HepG2 (cell line): ENCODE measurements at regions not wholly inside any gene's neighbourhood (a gene's known extent, or its start where the extent isn't known, plus 50 kb on each side); places are given as distances from the start of the nearest gene placed in this dataset.
"Not testable (repeated sequence)": the region's sequence is repeated elsewhere in the genome, so short reads cannot be mapped to it uniquely, and the experiment has no call there.

Source experiments
- ZFP36L1 ChIP-seq: sonication (generic); formaldehyde crosslinking; IDR thresholded peaks from 2 replicates; pipeline ENCODE4 v1.8.0; 2022; ENCODE audit warnings: mild to moderate bottlenecking, missing genetic modification reagents, moderate library complexity
- TF ChIP-seq, protein P1 (sequence below): sonication (generic); formaldehyde crosslinking; IDR thresholded peaks from 2 replicates; pipeline ENCODE4 v1.4.0; 2020; ENCODE audit warnings: missing genetic modification reagents, borderline replicate concordance
- TF ChIP-seq, protein P2 (sequence below): sonication (generic); formaldehyde crosslinking; IDR thresholded peaks from 2 replicates; pipeline ENCODE4 v1.4.0; 2020; ENCODE audit warnings: missing genetic modification reagents, borderline replicate concordance
- TF ChIP-seq, protein P3 (sequence below), 2 experiments: sonication (generic) in 1 of 2; formaldehyde crosslinking in 1 of 2; IDR thresholded peaks; 2 replicates each; pipeline versions ENCODE4 v1.5.1 to v1.6.1; 2011 to 2020; ENCODE audit warnings: borderline replicate concordance in 1 of 2, low read depth in 1 of 2, low read length in 1 of 2, mild to moderate bottlenecking in 1 of 2, missing genetic modification reagents in 1 of 2, moderate library complexity in 1 of 2

DNA sequence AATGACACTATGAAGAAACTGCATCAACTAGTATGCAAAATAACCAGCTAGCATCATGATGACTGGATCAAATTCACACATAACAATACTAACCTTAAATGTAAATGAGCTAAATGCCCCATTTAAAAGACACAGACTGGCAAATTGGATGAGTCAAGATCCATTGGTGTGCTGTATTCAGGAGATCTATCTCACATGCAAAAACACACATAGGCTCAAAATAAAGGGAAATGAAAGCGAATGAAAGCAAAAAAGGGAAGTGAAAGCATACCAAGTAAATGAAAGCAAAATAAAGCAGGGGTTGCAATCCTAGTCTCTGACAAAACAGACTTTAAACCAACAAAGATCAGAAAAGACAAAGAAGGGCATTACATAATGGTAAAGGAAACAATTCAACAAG is 272.3 kb upstream of the ECI2 start:
- TF ChIP-seq, protein P1, sequence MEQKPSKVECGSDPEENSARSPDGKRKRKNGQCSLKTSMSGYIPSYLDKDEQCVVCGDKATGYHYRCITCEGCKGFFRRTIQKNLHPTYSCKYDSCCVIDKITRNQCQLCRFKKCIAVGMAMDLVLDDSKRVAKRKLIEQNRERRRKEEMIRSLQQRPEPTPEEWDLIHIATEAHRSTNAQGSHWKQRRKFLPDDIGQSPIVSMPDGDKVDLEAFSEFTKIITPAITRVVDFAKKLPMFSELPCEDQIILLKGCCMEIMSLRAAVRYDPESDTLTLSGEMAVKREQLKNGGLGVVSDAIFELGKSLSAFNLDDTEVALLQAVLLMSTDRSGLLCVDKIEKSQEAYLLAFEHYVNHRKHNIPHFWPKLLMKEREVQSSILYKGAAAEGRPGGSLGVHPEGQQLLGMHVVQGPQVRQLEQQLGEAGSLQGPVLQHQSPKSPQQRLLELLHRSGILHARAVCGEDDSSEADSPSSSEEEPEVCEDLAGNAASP (CRISPR knock-in tag), result not testable (repeated sequence)
- TF ChIP-seq ZFP36L1 (CRISPR knock-in tag), result not testable (repeated sequence)
- TF ChIP-seq, protein P2, sequence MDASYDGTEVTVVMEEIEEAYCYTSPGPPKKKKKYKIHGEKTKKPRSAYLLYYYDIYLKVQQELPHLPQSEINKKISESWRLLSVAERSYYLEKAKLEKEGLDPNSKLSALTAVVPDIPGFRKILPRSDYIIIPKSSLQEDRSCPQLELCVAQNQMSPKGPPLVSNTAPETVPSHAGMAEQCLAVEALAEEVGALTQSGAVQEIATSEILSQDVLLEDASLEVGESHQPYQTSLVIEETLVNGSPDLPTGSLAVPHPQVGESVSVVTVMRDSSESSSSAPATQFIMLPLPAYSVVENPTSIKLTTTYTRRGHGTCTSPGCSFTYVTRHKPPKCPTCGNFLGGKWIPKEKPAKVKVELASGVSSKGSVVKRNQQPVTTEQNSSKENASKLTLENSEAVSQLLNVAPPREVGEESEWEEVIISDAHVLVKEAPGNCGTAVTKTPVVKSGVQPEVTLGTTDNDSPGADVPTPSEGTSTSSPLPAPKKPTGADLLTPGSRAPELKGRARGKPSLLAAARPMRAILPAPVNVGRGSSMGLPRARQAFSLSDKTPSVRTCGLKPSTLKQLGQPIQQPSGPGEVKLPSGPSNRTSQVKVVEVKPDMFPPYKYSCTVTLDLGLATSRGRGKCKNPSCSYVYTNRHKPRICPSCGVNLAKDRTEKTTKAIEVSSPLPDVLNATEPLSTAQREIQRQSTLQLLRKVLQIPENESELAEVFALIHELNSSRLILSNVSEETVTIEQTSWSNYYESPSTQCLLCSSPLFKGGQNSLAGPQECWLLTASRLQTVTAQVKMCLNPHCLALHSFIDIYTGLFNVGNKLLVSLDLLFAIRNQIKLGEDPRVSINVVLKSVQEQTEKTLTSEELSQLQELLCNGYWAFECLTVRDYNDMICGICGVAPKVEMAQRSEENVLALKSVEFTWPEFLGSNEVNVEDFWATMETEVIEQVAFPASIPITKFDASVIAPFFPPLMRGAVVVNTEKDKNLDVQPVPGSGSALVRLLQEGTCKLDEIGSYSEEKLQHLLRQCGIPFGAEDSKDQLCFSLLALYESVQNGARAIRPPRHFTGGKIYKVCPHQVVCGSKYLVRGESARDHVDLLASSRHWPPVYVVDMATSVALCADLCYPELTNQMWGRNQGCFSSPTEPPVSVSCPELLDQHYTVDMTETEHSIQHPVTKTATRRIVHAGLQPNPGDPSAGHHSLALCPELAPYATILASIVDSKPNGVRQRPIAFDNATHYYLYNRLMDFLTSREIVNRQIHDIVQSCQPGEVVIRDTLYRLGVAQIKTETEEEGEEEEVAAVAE (CRISPR knock-in tag), result not testable (repeated sequence)
- TF ChIP-seq, protein P3, sequence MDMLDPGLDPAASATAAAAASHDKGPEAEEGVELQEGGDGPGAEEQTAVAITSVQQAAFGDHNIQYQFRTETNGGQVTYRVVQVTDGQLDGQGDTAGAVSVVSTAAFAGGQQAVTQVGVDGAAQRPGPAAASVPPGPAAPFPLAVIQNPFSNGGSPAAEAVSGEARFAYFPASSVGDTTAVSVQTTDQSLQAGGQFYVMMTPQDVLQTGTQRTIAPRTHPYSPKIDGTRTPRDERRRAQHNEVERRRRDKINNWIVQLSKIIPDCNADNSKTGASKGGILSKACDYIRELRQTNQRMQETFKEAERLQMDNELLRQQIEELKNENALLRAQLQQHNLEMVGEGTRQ (IDR thresholded peaks at IDR 0.05; ENCODE audit: low read depth, low read length), result not testable (repeated sequence)
- TF ChIP-seq, protein P3 (CRISPR knock-in tag; IDR thresholded peaks at IDR 0.05; ENCODE audit: borderline replicate concordance), result not testable (repeated sequence)
